ACHN (cell line): ENCODE measurements at regions not wholly inside any gene's neighbourhood (a gene's known extent, or its start where the extent isn't known, plus 50 kb on each side); places are given as distances from the start of the nearest gene placed in this dataset.

Source experiments
- DNase-seq: peaks from one replicate; pipeline ENCODE4 v3.0.0-alpha.2; 2015
- in situ Hi-C: cut with HindIII; loops from 2 replicates; pipeline ENCODE4 v1.10.0; 2017; ENCODE audit warnings: low sequenced_read_pairs, low pct_ligation_motif_present, low pct_unique_long_range_greater_than_20kb

DNA sequence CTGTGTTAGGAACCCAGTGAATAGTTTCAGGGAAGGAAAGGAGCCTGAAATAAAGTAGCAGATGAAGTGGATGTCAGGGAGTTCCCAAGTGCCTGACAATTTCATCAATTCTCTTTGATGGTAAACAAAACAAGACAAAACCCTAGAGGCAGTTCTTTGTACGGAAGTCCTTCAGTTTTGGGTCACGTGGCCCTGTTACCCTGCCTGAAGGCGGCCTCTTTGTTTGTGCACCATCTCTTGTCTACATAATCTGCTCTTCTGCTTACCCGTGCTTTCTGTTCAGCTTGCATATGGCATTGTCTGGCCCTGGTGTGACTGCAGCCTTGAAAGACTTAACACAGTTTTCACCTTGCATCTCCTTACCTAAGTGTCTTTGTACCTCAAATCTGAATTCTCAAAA is 166.7 kb upstream of the DUSP10 start:
- no peak for DNase-seq
- in situ Hi-C loops, result no loop called here

DNA sequence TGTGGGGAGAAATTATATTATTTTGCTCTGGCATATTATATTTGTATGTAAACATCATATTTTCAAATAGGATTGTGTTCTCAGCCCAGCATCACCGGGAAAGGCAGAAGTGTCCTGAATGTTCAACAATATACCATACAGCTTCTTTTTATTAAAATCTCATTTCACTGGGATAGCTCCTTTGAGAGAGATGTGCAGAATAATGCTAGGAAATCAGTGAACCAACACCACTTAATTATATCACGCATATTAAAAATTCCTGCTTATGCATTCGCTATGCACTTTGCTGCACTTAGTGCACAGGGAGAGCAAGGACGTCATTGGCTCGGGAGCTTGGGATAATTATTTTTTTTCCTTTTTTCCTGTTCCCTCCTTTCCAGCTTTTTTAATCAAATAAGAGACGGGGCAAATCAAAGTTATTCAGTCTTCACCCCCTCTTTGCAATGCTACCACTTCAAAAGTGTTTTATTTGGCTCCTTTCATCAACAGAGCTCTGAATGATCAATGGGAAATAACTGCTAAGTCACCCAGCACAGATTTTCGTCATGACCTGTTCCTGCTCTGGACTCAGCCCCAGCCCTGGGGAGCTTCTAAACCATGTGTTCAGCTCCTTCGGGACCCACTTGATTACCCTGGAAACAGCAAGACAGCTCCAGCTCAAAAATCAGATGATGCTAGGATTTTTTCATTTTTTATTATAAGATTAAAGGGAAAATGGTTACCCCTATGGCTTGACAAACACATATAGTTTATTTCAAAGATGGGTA is 165.5 kb upstream of the DUSP10 start:
- in situ Hi-C loops, result no loop called here
- DNase-seq, result no peak

DNA sequence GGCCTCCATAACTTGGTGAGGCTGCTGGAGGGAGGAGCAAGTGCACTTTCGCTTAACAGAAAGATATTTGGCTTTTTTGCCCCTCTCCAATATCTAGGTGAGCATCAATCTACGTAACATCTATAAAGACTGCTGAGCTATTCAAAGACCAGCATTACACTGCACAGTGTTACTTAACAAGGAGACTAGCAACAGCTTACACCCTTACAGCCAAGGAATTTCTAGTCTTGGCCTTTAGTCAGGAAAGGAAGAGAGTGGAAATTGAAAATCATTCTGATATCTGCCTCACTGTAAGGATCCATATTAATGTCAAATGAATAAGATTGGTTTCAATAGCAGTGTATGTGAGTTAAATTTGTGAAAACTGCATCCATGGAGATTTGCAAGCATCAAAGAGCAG is 163.9 kb upstream of the DUSP10 start:
- in situ Hi-C loops, result no loop called here
- no peak for DNase-seq

DNA sequence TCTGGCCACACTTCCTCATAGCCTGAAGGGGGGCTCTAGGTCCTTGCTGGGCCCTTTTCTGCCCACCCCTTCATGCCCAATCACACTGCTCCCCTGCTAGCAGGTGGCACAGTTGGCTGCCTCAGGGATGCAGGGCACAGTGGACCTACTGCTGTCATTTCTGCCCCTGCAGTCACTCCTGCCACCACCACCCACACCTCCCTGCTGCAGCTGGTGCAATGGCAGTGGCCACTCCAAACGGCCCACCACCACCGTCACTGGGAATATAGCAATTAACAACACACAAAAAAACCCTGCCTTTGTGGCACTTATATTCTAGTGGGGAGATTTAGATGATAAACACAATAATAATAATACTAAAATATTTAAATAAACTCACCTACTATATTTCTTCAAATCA is 162.4 kb upstream of the DUSP10 start:
- in situ Hi-C loops, result no loop called here
- no peak for DNase-seq

DNA sequence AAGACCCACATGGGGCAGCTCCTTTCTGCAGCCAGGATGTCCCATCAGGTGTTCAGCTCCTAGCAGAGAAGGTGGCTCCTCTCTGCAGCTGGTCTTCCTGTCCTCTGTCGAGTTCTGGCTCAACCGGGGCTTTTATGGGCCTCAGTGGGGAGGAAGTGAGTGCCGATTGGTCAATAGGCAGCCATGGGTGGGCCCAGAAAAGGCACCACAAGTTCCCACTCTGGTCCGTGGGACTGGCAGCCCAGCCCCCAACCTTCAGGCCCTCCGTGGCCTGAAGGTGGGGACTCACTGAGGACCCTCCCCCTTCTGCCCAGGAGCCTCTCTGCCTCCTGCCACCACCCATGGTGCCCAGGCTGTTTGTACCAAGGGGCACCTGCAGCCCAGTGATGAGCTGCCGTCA is 161.7 kb upstream of the DUSP10 start:
- in situ Hi-C loops, result no loop called here
- DNase-seq, result no peak

DNA sequence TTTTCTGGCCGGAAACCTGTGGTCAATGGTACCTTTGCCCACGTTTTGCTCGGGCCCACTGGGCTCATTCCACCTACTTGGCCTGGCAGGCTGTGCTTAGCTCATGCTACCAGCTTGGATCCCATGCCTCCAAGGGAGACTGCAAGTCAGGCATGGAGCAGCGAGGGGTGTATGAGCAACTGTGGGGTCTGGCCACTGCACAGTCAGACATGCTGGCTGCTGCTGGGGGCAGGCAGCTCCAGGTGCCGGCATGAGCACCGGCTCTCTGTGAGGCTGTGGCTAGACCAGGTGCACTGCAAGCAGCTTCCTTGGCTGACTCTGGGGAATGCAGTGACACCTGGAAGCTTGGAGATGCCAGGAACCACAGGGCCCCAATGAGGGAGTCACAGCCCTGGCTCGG is 161.1 kb upstream of the DUSP10 start:
- DNase-seq, result no peak
- in situ Hi-C loops, result no loop called here

DNA sequence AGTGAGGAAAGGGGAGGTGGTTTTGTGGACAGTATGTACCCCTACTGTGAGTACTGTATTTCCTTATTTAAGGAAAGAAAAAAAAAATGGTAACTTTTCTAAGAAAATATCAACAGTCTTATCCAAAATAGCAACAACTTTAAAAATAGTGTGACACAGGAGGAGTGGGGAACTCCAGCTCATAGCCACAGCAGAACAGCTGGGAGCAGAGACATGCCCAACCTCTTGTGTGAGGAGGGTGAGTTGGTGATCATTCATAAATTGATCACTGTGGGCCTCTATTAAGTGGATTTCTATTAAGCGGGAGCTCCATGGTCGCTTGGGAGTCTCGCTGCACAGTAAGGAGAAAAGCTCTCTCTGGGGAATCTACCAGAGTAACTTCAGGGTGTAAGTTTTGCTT is 158.8 kb upstream of the DUSP10 start:
- no peak for DNase-seq
- in situ Hi-C loops, result no loop called here

DNA sequence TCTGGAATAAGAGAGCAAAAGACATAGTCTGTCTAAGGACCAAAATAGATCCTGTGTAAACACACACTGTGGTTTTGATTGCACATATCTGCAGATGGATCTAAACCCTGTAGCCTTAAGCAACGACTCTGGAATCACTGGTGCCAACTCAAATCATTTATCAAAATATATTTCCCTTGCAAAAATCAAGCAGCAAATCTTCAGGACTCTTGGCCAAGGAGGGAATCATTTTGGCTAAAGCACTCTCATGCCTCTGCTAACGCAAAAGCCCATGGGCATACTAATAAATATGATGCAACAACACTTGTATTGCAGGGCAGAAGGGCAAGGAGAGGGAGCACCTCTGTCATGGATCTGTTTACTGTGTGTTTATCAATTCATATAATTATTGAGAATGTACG is 155.4 kb upstream of the DUSP10 start:
- DNase-seq, result no peak
- in situ Hi-C loops, result no loop called here

DNA sequence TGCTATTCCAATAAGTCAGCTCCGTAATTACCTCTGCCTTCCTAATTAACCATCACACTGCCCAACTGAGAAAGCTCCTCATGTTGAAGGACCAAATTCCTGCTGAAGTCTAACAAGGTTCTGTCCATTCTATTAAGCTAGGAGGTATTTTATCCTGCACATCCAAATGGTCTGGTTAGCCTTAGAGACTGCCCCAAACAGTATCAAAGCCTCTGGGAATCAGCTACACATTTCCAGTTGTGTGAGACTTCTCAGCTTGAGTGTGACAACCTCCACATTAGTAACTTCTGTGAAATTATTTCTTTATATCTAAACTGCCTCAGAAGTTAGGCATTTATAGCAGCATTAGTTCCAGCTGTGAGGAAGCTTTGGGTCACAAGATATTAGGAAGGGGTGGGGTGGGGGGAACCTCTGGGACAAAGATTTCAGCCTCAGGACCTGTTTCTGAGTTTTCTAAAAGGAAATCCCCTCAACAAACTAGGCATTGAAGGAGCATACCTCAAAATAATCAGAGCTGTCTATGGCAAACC is 150.5 kb upstream of the DUSP10 start:
- in situ Hi-C loops, result no loop called here
- DNase-seq, result no peak

DNA sequence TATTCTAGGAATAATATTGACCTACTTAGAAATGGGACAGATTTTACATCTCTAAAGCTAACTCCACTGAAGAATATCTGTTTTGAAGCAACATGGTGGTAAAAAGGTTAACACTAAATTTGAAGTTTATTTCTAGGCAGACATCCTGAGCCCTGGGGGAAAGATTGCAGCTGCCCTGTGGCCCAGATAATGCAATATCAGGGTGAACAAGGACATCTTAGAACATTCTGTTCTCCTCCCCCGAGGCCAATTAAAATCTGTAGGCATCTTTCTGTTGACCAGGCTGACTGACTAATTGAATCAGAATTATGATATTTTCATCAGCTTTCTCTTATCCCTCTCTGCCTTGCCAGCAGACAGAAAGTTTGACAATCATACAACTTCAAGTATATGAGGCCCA is 149.8 kb upstream of the DUSP10 start:
- no peak for DNase-seq
- in situ Hi-C loops, result no loop called here

DNA sequence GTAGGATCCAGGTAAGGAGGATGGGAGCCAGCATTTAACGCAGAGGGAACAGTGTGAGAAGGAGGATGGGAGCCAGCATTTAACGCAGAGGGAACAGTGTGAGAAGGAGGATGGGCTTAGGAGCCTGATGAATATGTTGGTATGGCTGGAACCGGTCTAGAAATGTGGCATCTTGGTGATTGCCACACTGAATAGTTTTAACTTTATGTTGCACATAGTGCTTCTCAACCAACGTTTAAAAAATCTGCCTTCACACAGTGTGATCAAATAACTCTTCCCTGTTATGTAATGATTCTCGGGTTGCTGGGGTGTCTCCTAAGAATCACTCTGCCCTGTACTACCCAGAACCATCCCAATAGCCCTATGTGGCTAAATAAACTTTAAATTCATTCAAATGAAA is 146.9 kb upstream of the DUSP10 start:
- no peak for DNase-seq
- in situ Hi-C loops, result no loop called here

DNA sequence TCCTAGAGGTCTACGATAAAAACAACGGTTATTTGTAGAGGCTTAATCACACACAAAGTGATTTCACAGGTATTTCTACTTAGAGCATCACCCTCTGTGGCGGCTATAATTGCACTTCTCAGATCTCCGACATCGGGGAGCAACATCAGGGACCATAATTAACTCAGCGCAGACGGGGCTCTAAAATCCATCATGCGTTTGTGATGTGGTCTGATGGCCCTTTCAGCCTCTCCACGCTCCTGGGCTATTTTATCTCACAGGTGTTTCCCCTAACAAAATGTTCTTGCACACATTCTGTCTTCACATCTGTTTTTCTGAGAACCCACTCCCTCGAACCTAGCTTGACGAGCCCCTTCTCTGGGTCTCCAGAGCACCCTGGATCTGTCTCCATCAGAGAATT is 146.3 kb upstream of the DUSP10 start:
- in situ Hi-C loops, result no loop called here
- DNase-seq, result no peak

DNA sequence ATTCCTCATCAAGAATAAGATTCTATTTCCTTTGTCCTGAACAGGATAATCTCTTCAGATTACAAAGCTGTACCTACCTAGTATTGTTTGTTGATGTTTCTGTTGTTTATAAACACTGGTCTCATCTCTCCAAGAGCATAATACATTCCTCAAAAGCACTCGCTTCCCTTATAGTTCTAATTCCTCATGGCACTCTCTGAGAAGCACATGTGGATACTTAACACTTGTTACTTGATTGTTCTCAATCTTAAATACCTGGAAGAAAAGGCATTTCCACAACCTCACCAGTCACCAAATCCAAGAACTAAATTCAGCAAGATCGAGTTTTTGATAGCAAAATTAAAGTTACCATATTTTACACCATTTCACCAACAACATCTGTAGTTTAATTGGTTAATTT is 145.9 kb upstream of the DUSP10 start:
- no peak for DNase-seq
- in situ Hi-C loops, result no loop called here

DNA sequence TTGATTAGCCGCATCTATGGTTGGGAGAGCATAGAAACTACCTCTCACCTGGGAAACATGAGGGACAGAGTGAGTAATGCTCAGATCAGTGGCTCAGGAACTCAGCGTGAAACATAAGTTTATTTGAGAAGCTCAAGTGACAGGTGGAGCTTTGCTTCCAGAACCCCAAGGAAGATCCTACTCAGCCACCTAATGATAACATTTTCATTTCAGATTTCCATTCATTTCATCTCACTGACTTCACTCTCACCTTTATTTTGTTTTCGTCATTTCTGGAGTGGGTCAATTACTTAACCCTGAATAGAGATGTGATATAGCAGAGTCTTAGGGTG is 145.5 kb upstream of the DUSP10 start:
- DNase-seq, result no peak
- in situ Hi-C loops, result no loop called here

DNA sequence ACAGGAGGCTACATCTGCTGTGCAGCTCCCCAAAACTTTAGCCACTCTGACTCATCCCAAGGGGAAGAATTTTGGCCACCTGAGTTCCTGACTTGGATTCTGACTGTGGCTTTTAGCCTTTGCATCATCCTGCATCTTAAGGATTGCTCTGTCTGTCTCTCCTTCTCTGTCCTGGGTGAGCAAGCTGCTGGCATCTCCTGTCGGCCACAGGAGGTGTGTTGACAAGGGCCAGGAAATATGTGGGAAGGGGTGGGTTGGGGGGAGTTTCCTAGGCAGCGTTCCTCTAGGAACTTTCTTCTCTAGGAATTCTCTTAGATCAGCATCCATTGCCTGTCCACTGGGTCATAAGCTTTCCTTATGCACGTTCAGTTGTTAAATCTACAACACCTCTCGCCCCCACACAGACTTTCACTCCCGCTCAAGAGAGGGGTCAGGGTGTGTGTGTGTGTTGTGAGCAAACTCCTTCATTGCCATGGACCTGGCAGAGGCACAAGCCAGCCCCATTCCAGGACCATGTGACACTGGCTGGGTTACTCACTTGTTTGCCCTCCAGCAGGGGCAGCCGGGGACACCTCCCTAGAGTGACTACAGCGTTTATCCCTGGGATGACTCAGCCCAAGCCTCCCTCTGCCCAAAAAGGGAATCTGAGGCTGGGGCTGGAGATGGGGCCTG is 145.0 kb upstream of the DUSP10 start:
- in situ Hi-C loops, result no loop called here
- DNase-seq, result peak; percentile 87

DNA sequence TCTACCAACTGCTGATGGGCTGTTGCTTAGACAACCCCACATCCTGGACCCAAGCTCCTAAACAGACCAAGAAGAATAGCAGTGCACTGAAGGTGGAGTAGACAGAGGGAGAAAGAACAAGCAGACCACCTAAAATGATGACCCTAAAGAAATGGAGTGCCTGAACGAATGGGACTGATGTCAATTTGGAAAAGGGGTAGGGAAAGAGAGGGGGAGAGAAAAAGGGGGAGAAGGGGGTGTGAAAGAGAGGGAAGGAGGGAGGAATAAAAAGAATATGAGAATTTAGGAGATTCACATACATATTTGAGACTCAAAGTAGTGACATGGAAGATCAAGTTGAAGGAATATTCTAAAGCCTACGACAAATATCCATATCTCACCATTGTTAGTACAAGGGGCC is 144.4 kb upstream of the DUSP10 start:
- no peak for DNase-seq
- in situ Hi-C loops, result no loop called here

DNA sequence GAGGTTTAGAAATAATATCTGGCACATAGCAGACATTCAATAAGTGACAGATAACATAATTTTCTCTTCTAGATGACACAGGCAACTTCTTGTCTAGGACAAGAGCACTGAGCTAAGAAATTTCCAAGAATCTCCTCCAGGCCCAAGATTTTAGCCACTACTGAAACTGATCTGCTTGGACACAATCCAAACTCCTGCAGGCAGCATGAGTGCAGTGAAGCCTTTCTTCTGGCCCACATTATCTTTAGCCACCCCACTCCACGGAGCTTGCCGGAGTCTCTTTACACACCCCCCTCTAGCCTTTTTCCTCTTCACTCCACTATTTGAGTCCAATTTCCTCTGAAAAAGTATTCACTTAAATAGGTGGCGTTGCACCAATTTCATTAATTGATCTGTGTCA is 142.9 kb upstream of the DUSP10 start:
- in situ Hi-C loops, result no loop called here
- DNase-seq, result no peak

DNA sequence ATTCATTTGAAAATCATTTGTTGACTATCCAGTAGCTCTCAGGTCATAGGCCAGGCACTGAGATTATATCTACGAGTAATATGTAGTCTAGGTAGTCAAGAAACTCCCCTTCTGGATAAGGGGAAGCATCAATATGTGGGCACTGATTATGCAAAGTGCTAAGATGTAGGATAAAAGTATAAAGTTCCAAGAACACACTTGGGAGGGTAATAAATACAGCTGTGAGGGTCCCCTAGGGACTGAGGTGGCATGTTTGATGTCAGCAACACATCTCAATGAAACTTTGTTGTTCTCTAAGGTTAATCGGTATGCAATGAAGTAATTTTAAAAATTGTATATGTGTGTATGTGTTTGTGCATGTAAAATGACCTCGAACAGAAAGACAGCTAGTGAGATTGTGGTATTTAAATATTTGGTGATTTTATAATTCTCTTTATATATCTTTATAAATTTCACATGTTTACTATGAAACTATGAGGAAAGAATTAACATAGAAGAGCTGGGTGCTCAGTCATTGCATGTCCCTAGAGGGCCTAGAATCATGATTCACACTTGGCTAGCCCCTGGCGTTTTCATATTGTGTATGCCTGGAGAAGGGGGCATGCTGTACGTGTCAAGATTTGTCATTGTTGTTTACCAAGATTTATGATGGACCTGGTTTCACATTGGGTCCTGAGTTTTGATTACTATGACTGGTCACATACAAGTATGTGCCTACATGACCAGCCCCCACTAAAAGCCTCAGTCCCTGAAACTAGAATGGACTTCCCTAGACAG is 140.1 kb upstream of the DUSP10 start:
- no peak for DNase-seq
- in situ Hi-C loops, result no loop called here

DNA sequence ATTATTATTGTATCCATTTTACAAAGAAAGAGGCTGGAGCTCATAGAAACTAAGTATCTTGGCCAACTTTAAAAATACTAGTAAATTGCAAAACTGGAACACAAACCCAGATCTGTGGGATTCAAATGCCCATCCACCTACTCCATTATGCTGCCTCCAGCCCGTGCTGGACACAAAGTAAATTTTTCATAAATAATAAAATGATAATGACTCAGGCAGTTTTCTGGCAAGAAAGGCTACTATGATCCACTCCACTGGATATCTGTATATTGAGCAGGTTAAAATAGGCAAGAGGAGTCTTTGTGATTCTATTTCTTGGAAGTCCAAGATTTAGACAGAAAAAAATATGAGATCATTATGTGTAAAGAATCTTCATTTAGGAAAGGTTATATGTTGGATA is 138.3 kb upstream of the DUSP10 start:
- in situ Hi-C loops, result no loop called here

DNA sequence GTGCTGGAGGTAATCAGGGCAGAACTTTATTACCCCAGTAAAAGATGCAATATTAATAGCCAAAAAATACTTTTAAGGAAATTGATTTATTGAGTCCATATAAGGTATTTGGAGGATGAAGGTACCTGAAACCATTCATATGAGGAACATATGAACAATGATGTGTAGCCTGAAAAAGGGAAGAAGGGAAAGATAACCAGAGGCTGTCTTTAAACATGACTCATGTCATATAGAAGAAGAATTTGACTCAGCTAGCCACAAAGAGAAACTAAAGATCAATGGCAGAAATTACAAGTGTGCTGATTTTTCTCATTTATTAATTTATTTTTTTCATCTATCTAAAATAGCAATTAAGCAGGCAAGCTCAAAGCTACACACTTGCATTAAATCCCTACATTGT is 136.2 kb upstream of the DUSP10 start:
- in situ Hi-C loops, result no loop called here
- no peak for DNase-seq

More for the DNA sequence above, 138.3 kb upstream of the DUSP10 start:
- DNase-seq, result no peak
